Left kidney (tissue), 1 donor: ENCODE measurements at regions not wholly inside any gene's neighbourhood (a gene's known extent, or its start where the extent isn't known, plus 50 kb on each side); places are given as distances from the start of the nearest gene placed in this dataset.
"Not testable (repeated sequence)": the region's sequence is repeated elsewhere in the genome, so short reads cannot be mapped to it uniquely, and the experiment has no call there.

Experiments used
- DNase-seq: peaks from one replicate; pipeline ENCODE4 v3.0.0-alpha.2; 2013

DNA sequence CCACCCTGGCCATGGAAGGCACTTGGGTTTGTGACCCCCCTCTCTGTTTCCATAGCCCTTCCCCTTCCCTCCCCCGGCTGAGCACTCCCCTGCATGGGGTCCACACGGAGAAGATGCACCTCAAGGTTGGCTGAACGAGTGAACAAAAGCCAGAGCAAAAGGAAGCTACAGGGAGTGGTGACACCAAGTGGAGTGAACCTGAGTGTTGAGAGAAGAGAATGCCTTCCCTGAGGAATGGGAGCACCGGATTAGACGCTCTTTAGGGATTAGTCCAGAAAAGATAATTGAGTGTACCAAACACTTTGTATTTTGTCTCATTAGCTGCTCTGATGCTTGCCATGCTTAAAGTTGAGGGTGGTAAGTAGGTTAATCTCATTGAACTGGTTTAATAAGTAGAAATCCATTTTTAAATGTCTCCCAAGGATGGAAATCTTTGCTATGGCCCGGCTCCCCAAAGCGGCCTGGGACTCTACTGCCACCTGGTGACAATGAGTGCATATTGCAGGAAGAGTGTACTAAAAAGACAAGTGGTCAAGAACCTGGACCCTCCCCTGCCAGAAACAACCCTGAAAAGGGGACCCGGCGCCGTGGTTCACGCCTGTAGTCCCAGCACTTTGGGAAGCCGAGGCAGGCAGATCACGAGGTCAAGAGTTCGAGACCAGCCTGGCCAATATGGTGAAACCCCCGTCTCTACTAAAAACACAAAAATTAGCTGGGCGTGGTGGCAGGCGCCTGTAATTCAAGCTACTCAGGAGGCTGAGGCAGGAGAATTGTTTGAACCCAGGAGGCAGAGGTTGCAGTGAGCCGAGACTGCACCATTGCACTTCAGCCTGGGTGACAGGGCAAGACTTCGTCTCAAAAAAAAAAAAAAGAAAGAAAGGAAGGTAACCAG is 150.6 kb upstream of the ZC3H12A start:
- DNase-seq = no peak

DNA sequence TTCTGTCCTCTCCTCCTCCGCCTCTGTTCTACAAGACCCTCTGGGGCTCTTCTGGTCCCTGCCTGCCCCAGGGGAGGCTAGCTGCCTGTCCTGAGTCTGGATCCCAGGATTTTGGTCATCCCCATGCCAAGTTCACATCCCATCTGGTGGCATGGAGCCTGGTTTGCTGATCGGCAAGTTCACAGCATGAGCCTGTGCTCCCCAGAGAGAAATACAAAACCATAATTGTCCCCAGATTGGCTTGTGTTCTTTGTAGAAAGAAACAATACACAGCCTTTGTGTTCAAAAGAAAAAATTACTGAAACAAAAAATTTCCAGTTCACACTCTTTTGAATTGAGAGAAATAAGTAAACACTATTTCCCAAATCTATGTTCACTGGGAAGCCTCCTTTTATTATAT is 149.4 kb upstream of the ZC3H12A start:
- DNase-seq = no peak

DNA sequence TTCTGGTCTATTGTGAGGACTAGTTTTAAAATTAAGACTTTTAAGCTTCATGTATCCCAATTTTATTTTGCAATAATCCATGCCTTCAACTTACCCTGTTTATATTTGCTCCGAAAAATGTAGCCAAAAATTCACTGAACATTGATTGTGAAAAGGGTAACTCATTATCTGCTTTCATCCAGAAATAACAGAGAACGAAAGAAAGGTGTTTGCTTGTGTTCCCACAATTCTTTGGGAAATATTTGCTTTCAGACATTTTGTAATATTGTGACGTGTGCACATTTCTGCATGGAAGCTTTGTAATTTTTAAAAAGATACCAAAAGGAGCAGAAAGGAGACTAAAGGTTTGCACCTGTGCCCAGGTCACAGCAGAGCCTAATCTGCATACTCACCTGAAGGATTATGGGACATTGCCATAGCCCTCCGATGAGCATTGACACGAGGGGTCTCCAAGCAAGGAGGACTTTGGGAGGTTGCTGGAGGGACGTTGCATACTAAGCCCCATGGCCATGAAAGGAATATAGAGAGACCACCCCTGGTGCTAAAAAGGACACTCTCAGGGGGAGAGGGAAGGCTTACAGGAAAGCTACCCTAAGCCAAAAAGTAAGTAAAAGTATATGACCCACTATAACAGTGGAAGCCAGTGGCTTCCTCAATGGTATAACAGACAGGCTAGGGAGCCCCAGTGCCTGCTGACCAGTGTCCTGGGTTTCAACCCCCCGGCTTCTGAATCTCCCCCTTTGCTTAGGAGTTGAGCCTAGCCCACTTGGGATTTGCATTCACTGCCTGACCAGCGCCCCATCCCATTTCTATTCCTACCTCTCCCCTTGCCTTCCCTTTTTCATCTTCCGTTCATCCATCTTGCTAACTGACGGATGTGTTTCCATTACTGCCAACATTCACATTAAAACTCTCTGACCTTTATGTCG is 148.6 kb upstream of the ZC3H12A start:
- DNase-seq = no peak

DNA sequence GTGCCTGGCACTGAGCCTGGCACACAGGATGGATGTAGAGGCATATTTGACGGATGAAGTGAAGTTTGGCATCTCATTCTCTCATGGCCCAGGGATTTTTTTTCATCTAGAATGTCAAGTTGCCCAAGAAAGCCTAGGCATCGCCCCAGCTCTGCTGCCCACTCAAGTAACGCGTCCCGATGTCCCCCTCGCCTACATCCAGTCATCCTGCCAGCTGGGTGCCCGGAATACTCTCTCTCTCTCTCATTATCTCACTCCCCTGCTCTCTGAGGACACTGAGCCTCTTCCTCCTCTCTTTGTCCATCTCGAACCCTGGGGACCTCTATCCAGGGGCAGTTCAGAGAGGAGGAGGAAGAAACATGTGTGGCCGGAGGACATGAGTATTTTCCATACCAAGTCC is 142.3 kb upstream of the ZC3H12A start:
- no peak for DNase-seq

DNA sequence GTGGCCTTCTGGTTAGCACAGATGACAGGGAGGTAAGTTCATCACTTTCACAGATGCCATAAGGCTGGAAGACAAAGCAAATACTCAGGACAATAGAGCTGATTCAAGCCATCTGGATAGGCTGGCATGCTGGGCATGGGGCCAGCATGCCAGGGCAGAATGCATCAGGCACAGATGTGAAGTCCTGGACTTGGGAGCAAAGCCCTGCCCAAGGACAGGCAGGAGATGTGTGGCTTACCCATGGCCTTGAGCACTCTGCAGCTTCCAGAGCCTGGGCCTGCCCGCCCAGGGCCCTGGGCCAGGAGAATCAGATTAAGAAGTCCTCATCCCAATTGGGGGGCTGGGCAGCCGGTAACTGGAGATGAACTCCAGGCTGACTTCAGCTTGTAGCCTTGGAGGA is 135.7 kb upstream of the ZC3H12A start:
- DNase-seq = no peak

DNA sequence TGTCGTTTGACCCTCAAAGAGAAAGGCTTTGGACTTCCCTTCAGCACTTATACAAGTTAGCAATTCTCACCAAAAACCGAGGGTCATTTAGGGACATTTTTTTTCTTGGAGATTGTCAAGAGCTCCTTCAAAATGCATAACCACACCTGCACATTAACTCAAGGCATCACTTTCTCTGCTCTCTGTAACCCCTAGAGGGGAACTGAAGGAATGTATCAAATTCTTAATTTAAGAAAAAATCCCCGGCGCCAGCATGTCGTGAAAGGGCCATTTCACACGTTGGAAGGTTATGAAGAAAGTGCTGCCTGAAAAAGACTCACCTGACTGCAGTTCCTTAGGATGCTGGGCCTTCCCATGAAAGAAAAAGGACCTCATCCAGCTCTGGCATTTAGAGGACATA is 131.6 kb upstream of the ZC3H12A start:
- no peak for DNase-seq

DNA sequence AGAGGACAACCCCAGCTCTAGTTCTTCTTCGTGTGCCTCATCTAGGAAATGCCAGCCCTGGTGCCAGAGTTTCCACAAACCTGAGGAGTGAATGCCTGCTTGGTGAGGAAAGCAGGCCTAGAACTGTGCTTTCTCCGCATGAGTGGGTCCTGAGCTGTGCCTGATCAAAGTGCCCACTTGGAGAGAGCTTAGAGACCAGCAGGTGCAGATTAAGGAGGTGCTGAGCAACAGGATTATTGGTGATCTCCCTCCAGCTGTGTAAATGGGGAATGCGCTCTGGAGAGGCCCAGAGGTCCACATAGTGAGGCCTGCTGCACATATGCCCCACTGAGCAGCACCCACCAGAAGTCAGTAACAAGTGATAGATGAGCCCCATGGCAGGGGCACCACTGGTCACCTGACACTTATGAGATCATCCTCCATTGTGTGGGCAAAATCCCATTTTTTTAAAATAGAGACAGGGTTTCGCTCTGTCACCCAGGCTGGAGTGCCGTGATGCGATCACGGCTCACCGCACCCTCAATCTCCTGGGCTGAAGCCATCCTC is 127.2 kb upstream of the ZC3H12A start:
- DNase-seq = no peak

DNA sequence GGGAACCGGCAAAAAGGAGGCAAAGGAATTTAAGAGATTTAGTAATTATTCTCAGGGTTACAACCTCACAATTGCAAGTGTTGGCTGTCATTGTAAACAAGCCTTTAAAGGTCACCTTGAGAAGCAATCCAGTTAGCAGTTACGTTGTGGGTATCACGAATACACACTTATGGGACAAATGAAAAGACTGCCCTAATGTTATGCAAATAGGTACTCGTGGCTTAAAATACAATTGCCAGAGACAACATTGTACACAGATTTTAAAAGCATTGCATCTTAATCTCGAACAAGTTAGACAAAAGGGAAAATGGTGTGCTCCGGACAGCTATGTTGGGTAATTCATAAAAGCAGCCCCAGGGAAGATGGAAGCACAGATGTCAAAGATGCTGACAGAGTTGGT is 120.5 kb upstream of the ZC3H12A start:
- no peak for DNase-seq

DNA sequence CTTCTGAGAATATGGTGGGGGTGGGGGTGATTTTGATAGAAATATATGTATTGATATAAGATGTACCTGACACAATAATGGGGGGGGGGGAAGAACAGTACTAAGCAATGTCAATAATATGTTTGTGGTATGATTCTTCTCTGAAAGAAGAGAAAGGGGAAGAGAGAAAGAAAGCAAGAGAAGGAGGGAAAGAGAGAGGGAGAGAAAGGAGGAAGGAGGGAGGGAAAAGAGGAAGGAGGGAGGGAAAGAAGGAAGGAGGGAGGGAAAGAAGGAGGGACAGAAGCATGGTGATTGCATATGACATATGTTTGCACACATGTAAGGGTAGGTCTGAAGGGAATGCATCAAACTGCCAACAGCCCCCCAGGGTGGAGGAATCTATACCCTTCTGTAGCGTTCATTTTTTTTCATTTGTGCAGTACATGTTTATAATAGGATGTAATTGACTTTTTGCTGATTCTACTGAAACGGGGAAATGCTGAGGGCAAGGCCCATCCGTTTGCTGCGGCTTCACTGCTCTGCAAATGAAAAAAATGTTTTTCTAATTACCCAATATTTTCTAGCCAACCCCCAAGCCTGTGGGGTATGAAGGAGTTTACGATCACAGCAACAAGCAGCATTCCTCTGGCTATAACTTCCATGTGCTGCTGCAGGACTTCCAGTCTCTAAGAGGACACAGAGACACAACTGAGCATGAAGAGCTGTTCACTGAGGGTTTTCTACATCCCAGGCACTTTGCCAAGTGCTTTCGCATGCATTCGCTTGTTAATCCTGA is 119.3 kb upstream of the ZC3H12A start:
- no peak for DNase-seq

DNA sequence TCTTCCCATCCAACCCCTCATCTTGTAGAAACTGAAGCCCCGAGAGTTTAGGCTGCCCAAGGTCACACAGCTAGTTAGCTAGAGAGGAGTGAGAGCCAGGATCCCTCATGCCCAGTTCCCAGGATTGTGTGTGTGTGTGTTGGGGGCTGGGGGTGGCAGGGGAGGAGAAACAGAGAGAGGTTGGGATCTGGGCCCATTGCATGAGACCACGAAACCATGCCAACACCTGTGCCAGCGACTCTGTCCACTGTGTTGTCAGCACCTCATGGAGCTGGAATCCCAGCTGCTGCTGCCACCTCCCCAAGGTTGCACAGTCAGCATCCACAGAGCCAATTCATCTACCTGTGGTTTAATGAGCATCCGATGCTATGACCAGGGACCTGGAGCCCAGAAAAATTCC is 115.4 kb upstream of the ZC3H12A start:
- no peak for DNase-seq

DNA sequence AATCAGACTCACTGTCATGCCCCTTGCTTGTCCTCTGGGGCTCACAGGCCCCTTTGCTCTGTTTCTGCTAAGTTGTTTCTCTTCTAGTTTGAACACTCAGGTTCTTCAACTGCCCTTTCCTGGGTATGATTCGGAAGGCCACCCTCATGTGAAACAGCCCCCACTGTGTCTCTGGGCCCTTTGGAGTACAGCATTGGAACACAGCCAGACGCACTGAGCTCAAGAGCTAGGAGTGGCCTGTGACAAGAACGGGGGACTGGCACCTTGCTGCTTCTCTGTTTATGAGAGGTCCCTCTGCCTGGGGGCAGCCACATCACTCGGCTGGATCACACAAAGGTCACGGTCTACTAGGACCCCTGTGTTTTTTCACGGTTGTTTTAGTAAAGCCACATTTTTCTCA is 114.4 kb upstream of the ZC3H12A start:
- no peak for DNase-seq

DNA sequence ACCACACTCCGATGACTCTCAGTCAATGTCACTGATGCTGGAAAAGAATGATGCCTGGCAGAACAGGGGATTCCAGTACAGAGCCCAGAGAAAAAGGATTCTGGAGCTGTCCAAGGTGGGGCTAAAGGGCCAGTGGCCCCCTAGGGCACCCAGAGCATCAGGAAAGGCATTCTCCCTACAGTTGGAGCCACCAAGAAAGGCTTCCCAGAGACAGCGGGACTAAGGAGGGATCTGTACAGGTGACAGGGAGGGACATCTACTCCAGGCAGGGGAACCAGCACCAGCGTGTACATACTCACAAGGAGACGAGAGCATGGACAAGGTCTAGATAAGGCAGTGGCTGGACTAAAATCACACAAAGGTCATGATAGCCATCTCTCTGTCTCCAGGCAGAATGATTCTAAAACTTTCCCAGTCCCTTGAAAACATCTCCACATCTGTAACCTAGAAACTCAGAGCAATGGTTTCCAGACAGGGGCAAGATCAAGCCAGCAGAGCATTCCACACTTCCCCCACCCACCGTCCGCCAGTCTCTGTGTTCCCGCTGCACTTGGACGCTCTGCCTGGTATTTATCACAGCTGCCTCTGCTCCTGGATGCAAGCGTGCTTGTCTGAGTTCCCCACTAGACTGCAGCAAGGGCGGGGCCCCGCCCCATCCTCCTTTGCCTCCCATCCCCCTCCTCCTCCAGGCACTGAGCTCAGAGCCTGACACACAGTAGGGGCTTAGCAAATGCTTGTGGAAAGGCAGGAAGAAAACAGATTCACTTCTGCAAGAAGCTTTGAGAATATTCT is 111.6 kb upstream of the ZC3H12A start:
- no peak for DNase-seq

DNA sequence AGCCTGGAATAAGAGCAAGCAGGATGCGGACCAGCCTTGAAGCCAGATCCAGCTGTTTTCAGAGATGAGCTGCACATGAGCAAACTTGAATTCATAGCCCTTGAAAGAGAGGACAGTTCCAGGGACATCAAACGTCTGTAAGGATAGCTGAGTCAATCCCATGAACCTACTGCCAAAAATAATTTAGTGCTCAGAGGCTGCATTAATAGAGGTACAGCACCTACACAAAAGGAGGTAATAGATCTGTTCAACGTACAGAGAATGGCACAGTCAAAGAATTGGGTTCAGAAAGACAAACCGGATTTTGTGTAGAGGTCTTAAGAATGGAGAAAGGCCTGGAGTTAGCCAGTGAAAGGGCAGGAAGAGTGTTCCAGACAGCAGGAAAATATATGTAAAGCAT is 110.8 kb upstream of the ZC3H12A start:
- no peak for DNase-seq

DNA sequence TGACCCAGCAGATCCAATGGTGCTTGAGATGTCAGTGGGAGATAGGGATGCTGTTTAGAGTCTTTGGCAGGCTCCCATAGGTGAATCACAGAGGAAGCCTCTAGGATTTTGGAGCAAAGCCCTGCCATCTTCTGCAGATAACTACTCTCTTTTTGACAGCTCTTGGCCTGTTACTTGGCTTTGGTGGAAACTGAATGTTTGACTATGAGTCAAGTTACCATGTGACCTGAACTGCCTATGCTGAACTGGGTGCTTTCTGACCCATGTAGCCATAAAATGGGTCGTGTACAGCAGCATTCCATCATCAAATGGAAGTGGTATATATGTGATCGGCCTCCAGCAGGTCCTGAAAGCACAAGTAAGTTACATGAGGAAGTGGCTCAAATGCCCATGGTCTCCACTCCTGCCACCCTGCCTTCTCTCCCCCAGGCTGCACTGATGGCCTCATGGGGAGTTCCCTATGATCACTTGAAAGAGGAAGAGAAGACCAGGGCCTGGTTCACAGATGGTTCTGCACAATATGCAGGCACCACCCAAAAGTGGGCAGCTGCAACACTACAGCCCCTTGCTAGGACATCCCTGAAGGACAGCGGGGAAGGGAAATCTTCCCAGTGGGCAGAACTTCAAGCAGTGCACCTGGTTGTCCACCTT is 105.6 kb upstream of the ZC3H12A start:
- not testable (repeated sequence) for DNase-seq

DNA sequence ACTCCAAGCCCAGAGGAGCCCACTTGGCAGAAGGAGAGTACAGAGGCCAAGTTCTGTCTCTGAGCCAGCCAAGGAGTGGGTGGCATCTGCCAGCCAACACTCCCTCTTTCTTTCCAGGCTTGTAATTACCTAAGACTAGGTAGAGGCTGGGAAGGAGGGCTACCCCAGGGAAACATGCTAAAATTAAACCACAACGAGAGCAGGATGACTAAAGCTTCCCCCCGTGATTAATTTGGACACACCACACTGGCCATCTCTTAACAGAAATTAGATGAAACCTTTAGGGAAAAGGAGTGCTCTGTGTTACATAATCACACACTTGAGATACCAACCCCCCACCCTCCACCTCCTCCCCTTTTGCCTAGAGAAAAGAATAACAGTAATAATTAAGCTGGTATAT is 102.1 kb upstream of the ZC3H12A start:
- DNase-seq = no peak

DNA sequence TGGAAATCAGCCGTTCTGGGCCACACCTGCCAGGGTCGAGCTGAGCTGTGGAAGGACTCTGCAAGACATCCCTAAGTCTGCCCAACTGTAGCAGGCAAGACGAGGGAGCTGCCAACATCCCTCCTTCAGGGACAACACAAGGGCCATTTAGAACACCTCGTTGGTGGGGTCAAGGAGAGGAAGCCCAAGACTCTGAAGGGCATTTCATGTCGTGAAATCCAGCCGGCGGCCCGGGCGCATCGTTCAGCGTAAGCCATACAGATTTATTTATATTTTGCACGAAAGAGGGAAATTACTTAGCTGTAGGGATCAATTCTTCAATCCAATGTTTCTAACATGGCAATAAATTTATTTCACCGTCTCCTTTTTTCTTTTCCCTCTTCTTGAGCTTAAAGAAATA is 101.7 kb upstream of the ZC3H12A start:
- DNase-seq = no peak

DNA sequence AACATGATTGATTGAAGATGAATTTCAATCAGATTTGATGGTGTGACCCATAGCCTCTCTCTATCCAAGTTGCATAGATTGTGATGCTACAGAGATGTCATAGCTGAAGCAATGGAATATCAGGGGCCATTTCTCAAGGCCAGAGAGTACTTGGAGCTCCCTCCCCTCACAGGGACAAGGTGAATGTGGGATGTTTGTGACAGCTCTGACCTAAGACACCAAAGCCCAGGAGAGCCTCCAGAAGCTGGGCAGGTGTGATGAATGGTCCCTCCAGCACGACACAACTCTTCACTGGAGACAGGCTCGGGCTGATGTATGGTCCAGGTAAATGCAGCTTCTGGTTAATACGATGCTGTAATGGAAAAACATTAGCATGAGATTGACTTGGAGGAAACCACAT is 101.0 kb upstream of the ZC3H12A start:
- DNase-seq = no peak

DNA sequence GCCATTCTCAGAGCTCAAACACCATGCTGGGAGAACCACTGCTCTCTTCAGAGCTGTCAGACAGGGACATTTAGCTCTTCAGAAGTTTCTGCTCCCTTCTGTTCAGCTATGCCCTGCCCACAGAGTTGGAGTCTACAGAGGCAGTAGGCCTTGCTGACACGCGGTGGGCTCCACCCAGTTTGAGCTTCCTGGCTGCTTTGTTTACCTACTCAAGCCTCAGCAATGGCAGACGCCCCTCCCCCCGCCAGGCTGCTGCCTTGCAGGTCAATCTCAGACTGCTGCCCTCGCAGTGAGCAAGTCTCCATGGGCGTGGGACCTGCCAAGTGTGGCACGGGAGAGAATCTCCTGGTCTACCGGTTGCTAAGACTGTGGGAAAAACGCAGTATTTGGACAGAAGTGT is 93.8 kb upstream of the ZC3H12A start:
- not testable (repeated sequence) for DNase-seq

DNA sequence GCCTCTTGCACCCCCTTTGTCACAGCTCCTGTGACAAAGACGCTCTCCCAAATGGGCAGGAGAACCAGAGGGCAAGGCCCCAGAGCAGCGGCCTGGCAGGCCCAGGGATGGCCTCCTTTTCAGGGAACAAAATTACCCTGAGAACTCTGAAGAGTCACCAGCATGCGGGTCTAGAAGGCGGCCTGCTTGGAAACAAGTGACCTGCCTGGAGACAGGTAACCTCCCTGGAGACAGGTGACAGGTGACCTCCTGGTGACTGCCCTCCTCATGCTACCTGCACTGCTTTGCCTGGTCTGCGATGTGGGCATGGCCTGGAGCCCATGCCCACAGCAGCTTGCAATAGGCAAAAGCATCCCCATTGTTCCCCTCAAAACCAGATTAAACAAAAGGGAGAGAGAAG is 86.5 kb upstream of the ZC3H12A start:
- DNase-seq = no peak

DNA sequence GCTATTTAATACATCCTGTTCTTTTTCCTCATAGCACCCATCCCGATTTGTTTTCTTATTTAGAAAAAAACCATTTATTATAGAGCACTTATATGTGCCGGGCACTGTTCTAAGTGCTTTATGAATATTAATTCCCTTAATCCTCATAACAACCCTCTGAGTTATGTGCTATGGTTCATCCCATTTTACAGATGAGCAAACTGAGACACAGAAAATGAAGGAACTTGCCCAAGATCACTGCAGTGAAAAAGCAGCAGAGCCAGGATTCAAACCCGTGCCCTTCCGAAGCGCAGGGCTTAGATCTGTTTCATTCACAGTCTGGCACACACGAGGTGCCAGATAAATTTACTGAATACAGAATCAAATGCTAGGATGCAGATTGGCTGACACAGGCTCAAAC is 85.1 kb upstream of the ZC3H12A start:
- no peak for DNase-seq
